NCI-H510A (cell line): ENCODE measurements at regions not wholly inside any gene's neighbourhood (a gene's known extent, or its start where the extent isn't known, plus 50 kb on each side); places are given as distances from the start of the nearest gene placed in this dataset.

ENCODE experiments used
- DNase-seq: peaks from one replicate; lab custom pipeline; 2025; lab: John Stamatoyannopoulos, UW

DNA sequence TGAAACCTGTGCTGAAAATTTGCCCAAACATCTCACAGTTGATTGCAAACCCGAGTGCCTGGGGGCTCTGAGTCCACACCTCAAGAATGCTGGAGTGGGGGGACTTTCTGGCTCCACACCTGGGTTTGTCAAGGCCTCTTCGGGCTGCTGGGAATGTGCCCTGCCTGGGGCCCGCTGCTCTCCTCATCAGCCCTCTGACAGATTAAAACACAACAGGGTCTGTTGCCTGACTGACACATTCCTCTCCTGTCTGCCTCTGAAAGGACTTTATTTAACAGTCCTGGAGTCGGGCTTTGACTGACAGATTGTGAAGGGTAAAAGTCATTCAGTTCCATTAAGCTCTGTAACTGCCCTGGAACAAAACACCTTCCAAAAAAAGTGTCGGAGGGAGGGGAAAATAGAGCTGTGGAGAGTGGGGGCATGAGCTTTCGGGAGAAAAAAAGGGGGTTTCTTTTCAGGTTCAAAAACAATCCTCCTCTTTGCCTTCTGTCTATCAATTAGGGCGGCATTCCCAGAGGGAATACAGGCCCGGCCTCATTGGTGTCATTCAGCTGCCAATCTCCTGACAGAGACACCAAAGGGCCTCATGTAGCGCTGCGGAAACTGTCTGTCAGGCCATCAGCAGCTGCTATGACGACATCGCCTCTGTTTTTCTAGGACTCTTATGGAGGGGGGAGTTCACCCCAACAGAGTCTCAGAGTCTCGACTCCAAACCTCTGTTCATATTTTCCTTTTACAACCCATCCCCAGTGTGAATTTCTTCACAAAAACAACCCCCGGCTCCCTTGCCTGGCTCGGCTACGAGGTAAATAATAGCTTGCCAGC is 398.8 kb upstream of the NFE2L3 start:
- DNase-seq: no peak

GRCh38 chr7:25753837-25754236 is 398.2 kb upstream of the NFE2L3 start:
- no peak for DNase-seq

- DNase-seq: no peak
Observed at GRCh38 chr7:25754333-25754732, 397.7 kb upstream of the NFE2L3 start.

- no peak for DNase-seq
Observed at GRCh38 chr7:25754751-25755150, 397.2 kb upstream of the NFE2L3 start.

DNA sequence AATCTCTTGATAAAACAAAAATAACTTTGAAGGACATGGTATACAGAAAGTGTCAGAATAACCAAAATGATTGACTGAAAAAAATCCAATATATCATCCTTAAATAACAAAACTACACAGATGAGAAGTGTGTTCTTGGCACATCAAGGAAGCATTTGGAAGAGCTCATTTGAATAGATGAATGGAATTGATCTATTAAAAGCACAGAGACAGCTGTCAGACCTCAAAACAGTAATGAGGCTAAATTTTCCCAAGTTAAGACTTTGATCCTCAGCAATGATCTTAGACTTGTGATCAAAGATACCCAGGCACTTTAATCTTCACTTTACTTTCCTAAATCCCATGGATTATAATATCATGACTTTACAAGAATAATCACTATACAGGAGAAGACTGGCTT is 395.4 kb upstream of the NFE2L3 start:
- DNase-seq: no peak

DNA sequence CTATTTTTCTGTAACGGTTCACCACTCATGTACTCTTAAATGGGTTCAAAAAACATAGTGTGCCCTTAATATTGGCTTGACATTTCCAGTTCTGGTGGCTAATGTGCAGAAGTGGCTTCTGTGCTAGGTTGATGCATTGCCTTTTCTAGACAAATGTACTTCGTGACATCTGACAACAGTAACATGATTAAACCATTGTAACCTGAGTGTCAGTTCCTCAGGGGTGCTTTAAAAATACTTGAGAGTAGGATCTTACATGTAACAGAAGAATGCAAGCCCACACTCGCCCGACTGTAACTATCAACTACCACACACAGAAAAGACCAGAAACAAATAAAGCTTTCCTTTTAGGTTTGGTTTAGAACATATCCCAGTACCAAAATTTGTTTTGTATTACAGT is 393.4 kb upstream of the NFE2L3 start:
- DNase-seq: peak; percentile 51

GRCh38 chr7:25759286-25759685 is 392.7 kb upstream of the NFE2L3 start:
- no peak for DNase-seq

- DNase-seq: no peak
Observed at GRCh38 chr7:25759748-25760147, 392.2 kb upstream of the NFE2L3 start.

DNA sequence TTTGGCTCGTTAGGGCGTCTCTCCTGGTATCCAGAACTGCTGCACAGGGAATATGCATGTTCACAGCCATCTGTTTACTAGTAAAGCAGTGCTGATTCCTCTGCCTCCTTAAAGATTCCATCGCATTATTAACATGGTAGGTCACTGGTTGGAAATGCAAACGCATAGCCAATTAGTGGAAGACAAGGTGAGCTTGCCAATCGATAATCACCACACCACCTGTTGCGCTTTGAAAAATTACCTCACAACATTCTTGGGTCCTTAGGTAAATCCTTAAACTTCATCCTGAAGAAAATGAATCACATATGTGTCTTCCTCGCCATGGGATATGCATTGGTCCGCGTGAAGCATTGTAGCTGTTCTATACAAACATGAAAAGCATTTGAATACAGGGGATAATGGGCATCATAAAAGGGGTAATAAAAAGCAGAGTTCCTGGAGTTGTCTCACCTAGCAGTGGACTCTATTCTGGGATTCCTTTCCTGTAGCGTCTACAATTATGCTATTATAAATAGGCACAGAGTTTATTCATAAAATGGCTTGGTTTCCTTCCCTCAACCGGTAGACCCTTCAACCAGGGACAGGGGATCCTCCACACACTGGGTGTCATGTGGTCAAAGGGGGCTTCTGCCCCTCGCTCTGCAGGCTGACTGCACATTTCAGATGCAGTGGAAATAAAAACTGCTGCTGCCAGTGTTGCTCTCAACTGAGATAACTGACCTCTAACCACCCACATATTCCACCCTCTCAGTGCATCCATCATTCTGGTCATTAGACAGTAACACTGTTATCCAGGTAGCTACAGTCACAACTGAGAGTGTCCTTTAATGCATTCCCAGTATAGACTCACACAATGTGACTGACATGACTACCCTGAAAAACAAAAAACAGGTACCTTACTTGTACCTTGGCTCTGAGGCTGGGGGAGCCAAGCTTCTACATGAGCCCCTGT is 389.2 kb upstream of the NFE2L3 start:
- no peak for DNase-seq

- no peak for DNase-seq
Observed at GRCh38 chr7:25763463-25763860, 388.5 kb upstream of the NFE2L3 start.

DNA sequence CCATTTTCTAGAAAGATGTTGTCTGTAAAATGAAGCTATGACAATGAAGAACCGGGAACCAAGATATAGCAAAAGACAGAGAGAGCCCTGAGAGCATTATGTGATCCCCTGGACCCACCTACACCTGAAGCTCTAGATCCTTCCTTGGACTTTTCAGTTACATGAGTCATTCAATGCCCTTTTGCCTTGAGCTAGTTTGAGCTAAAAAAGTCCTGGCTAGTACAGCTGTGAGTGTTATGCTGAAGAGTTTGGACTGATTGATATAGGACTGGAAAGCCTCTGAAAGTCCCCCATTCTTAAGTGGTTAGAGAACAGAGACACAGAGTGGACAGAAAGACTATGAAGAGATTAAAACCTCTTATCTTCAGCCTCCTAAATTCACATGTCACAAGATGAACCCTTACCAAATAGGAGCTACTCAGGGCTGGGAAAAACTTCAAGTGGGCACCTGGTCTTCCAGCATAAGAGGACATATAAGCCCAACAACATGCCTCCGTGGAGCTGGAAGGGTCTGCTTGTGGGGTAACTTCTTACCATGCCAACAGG is 386.8 kb upstream of the NFE2L3 start:
- DNase-seq: no peak

GRCh38 chr7:25770235-25770634 is 381.8 kb upstream of the NFE2L3 start:
- no peak for DNase-seq

GRCh38 chr7:25770670-25771069 is 381.3 kb upstream of the NFE2L3 start:
- no peak for DNase-seq

DNA sequence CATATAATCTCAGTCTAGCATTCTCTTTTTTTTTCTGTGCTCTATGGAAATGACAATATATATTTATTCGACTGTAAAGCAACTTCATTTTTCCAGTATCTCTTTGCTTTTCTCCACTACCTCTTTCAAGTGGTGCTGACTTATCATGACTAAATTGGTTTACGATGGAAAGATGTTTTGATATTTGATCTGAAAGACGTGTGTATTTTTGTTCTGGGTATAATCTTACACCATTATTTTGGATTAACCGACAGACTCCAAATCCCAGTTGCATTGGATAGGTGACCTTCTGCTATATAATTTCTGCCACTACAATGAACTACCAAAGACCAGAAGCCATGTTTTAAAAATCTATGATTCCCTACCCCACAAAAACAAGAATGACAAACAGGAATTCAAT is 380.5 kb upstream of the NFE2L3 start:
- DNase-seq: no peak

DNA sequence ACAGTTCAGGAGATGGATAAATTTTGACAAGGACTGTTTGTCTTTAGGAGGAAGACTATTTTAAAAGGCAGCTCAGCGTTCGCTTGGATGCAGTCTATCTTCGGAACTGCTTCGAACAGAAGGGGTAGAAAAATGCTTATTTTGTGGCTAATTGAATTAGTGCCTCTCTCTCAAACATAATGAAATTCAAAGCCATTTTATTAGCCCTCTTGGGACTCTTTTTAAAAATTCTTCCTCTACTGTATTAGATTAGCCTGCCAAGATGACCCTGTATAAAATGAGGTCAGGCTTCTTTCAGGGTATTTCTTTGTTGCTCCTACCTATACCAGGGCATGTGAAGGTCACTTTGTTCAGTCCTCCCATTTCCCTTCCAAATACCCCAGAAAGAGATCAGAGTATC is 379.2 kb upstream of the NFE2L3 start:
- no peak for DNase-seq

- DNase-seq: no peak
Observed at GRCh38 chr7:25774675-25775074, 377.3 kb upstream of the NFE2L3 start.

DNA sequence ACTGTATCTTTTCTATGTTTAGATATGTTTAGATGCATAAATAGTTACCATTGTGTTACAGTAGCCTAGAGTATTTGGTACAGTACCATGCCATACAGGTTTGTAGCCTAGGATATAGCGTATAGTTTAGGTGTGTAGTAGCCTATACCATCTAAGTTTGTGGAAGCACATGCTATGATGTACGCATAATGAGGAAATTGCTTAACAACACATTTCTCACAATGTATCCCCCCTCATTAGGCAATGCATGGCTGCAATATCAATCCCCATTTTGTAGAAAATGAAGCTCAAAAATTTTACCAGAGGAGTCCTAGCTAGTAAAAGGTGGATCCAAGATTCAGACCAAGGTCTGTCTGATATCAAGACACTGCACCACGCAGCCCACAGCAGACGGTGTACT is 376.4 kb upstream of the NFE2L3 start:
- no peak for DNase-seq

DNA sequence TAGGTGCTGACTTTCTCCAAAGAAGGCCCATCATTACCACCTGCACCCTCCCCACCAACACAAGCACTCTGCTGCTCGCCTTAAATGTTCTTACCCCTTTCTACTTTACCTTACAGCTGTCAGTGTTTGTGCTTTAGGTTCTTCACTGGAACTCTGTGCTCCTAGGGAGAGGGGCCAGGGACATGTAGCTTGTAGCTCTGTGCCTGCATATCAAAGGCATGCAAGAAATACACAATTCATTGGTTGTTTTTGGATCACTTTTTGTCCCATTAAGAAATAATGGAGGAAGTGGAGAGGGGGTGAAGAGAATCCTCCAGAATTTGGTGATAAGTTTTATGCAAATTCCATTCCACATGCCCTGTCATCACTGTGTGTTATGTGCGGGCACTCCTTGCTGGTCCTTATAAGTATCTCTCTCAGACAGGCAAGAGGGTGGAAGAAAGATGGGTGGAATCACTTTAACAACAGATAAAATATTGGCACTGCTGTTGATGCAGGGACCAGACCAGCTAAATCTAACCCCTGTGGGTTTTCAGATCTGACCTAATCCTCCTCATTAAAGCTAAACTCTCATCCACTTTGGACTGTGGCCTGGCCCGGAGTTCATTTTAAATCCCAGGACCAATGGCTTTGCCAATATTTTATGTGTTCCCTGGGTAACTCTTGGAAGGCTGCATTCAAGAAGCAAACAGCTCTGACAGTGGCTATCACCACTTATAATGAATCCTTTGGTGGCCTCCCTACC is 375.8 kb upstream of the NFE2L3 start:
- no peak for DNase-seq

GRCh38 chr7:25776744-25777123 is 375.3 kb upstream of the NFE2L3 start:
- DNase-seq: no peak

GRCh38 chr7:25777969-25778708 is 373.9 kb upstream of the NFE2L3 start:
- DNase-seq: peak; percentile 95

- DNase-seq: no peak
Observed at GRCh38 chr7:25779002-25779546, 372.9 kb upstream of the NFE2L3 start.
